Kidney tubule cell (primary cell): ENCODE measurements at regions not wholly inside any gene's neighbourhood (a gene's known extent, or its start where the extent isn't known, plus 50 kb on each side); places are given as distances from the start of the nearest gene placed in this dataset.

Experiments used
- DNase-seq: peaks from one replicate; pipeline ENCODE4 v3.0.0-alpha.2; 2018; ENCODE audit warnings: low spot score

DNA sequence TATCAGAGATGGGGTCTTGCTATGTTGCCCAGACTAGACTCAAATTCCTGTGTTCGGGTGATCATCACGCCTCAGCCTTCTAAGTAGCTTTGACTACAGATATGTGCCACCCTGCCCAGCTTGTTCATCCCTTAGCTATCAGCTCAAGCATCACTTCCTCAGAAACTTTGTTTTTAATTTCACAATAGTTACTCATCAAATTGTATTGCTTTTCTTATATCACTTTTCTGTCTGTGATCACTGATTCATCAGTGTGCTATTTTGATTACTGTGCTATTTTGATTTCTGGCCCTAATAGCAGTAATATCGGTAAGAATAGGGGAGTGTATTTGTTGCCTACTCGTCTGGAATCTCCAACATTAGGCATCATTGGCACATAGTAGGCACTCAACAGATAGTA is 878.6 kb upstream of the PCDH20 start:
- DNase-seq: peak; percentile 35

DNA sequence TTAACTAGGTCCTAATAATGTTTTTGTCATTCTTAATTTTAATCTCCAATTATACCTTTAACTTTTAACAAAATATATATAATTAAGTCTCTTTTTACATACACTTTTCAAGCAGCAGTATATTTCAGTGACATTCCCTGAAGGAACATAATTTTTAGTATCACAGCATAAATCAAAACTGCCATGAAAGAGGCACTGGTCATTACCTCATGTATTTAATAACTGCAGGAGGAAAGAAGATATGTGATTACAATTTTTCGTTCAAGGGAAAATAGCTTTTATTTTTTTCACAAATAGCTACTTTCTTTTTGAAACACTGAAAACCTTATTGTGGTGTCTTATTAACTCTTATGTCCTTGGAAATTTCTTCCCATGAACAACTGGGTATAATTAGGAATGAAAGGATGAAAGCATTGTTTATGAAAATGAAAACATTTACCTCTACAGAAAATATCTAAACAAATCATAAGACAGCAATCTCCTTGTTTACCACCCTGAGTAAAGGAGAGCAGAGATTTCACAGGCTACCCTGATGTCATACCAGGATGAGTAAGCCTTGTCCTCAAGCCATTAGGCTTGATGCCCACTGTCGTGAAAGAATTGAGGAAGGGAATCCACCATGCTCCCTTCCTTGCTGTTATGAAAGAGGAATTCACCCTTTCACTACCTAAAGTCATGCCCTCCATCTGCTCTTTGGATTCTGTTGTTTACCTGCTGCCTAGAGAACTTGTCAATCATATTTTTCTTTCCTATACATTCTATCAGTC is 877.2 kb upstream of the PCDH20 start:
- peak; percentile 45 for DNase-seq

DNA sequence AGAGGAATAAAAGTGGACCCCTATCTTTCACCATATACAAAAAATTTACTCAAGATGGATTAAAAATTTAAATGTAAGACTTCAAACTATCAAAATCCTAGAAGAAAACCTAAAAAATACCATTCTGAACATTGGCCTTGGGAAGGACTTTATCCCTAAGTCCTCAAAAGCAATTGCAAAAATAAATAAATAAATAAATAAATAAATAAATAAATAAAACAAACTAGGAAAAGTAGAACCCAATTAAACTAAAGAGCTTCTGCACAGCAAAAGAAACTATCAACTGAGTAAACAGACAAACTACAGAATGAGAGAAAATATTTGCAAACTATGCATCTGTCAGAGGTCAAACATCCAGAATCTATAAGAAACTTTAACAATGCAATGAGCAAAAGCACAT is 874.9 kb upstream of the PCDH20 start:
- no peak for DNase-seq

DNA sequence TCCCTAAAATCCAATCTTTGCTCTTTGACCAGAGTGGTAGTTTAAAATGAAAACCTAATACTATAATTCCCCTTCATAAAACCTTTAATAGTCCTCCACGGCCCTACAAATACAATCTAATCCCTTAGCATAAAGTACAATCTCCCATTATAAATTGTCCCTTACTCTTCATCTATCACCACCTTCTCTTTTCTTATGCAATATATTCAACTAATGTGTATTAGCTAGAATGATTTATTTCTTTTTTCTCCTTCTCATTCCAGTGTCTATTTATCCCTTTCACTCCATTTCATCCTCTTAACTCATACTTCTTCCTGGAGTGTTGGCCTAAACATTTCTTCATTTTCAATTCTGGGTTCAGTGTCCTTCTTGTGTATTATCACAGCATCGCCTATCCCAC is 872.1 kb upstream of the PCDH20 start:
- no peak for DNase-seq

DNA sequence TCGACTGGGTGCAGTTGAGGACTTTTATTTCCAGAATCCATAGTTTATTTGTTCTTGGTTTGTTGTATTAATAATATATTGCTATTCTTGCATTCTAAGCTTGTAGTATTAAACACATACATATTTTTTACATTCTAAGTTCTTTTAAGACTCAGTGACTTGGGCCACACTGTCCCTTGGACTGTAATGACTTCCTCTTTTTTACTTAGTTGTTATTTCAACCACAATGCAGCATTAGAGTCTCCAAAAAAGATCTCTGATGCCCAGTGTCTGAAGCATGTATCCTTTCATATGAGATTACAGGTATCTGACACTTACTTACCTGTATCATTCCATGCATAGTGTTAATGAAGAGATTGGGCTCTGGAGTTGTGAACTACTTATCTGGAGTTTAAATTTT is 864.9 kb upstream of the PCDH20 start:
- DNase-seq: no peak

DNA sequence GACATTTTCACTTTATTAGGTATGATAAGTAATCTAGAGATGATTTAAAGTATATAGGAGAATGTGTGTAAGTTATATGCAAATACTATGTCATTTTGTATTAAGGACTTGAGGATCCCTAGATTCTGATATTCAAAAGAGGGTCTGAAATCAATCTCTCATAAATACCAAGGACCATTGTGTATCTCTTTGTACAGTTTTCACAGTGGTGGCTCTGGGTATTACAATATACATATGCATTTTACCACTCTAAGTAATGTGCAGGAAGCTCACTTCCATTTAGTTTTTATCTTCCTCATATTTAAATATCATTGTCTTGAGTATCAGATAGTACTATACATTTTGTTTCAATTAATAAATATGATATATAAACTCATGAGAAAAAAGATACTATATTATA is 862.6 kb upstream of the PCDH20 start:
- no peak for DNase-seq

DNA sequence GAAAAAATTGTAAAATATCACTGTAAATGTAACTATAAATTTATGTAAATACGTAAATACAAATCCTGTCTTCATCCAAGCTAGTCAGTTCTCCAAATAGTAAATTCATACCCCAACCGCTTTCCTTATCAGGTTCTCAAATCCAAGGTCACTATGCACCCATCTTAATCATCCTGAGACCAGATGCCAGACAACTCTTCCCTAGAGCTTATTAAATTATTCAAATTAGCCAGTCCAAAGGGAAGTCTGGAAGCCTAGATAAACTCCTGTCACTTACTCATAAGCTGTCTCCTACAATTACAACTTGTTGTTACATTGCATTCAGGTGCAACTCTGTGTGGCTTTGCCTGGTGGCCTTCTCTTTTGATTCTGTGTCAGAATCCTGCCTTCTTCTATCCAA is 836.1 kb upstream of the PCDH20 start:
- no peak for DNase-seq

DNA sequence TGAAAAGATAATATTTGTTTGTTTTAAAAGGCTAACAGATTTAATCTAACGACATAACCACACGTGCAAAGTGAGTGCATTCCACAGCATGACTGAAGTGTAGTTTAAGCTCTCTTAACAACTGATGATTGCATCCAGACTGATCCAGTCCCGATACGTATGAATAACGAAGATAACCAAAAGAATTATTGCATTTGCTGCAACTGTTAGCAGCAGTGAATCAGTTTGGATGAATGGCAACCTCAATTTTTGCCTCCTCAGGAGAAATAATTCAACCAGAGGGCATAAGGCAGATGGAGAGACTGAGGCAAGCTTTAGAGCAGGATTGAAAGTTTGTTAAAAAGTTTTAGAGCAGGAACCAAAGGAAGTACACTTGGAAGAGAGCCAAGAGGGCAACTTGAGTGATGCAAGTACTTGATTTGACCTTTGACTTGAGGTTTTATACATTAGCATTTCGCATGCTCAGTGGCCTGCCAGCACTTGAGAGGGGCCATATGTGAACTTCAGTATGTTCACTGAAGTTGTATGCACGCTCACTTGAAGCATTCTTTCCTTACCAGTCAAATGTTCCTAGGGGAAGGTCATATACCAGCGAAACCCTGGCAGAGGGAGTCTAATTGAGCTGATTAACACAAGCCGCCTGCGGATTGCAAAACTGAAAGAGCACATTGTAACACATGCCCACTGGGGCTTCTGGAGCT is 835.0 kb upstream of the PCDH20 start:
- DNase-seq: peak; percentile 2

DNA sequence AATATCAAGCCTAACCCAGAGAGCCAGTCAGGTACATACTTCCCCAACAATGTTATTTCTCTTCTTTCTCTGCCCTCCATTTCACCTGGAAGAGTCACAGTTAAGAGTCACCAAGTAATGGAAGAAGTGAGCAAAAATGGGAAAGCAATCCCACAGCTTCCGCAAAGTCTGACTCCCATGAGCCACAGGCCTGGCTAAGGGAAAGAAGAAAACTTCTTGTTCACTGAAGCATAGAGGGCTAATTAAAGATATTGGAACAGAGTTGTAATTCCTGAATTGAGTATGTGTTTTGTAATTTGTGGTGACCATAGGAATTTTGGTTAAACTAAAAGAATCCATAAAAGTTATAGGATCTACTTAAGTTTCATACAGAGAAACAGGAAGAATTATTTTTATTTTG is 830.9 kb upstream of the PCDH20 start:
- peak; percentile 29 for DNase-seq

DNA sequence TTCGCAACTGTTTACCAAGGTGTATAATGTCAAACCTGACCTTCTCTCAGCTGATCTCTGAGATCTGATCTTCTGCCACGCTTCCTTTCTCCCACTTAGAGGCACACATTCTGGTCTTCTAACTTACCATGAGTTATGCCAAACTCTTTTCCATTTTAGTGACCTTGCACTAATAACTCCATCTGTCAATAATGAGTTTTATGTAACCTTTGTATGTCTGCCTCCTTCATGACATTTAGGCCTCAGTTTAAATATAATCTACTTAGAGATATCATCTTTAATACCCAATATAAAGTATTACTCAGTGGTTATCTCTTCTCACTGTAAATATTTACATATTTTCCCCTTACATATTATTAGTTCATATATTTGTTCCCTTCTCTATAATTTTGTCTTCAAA is 827.5 kb upstream of the PCDH20 start:
- no peak for DNase-seq

DNA sequence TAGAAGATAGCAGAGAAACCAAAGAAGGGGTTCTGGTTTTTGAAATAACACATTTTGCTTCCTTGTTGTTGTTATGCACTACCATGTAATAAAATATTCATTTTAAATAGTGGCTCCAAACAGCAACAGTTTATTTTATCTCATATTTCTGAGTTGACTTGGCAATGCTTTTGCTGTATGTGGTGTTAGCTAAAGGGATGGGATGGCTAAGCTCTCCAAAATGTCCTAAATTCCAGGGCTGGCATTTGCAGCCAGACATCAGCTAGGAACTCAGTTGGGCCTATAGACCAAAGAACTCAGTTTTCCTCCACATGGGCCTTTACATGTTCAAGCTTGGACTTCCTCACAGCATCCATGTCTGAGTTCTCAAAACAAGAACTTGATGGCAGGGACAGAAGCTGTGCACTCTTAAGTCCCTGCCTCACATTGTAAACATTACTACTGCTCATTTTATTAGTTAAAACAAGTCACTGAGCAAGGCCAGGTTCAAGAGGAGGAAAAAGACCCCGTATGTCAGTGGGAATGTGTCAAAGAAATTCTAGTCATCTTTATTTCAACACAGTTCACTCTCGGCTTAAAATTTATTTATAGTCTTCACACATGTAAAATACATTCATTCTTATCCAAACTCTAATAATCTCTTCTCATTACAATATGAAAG is 819.3 kb upstream of the PCDH20 start:
- no peak for DNase-seq

DNA sequence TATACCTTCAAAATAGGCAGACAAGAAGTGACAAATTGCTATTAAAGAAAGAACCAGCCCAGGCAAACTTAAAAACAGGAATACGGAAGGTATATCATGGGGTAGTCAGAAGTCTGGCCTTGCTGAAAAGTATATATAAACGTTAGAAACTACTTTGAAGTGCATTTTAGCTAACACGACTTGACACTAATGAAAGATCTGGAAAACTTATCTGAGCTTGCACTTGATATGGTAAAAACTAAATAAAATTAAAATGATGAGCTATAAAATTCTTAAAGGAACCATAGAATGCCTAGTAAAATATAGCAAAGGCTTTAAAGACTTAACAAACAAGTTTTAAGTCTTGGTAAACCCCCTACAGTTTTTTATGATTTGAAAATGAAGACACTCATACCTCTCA is 795.3 kb upstream of the PCDH20 start:
- DNase-seq: no peak

DNA sequence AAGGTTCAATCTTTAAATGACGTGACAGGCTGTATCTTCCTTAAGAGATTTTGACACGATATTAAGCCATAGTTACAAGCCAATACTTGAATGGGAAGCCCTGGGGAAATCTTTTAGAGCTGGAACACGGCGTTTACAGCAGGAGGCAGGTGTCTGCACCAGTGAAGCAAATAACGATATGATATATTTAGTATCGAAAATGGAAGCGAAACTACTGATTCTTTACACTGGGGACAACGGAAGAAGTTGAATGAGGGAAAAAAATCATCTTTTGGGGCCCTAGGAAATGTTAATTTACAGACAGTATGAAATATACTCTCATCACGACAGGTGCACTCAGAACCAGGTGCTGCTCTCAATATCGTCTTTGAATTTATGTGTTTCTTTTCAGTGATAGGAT is 793.9 kb upstream of the PCDH20 start:
- DNase-seq: no peak

DNA sequence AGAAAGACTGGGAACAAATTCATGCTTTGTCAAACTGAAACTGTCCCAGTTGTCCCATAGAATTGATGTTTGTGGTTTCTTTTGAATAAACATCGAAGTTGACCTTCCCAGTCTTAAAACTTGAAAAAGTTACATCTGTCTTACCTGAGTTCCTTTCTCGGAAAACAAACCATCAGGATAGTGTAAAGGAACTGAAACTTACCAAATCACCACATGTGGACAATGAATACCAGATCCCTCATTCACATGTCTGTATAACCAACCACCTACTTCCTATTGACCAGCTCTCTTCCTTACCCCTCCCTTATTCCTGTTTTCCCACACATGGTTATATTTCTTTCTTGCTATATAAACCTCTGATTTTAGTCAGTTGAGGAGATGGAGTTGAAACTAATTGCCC is 791.7 kb upstream of the PCDH20 start:
- DNase-seq: no peak

DNA sequence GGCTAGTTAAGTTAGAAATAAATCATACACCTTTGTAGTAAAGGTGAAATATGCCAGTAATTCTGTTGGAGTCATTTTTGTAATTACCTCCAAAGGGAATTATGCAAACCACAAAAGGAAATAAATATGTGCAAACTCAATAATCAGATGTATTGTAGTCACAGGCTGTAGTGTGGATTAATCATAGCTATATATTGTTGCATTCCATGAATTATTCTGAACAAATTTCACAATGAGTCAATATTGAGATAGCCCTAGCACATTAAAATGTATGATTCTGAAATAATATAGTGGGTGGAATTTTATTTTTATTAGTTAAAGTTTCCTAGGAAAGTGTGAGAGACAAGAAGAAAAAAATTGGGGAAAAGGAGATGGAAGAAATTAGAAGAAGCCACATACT is 790.5 kb upstream of the PCDH20 start:
- DNase-seq: no peak

DNA sequence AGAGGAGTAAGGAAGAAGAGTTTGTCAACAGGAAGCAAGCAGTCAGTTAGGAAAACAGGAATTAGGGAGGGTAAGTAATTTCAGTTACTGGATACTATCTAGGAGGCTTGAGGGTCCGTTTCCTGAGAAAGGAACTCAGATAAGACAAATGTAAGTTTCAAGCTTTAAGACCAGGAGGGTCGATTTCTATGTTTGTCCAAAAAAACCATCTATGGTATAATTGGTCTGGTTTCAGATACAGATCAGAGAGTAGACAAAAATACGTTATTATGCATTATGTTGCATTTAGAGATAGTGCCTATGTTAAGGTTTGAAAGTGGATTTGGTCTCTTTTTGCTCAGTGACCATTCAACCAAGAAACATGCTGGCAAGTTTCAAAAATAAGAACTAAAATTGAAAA is 789.6 kb upstream of the PCDH20 start:
- no peak for DNase-seq

DNA sequence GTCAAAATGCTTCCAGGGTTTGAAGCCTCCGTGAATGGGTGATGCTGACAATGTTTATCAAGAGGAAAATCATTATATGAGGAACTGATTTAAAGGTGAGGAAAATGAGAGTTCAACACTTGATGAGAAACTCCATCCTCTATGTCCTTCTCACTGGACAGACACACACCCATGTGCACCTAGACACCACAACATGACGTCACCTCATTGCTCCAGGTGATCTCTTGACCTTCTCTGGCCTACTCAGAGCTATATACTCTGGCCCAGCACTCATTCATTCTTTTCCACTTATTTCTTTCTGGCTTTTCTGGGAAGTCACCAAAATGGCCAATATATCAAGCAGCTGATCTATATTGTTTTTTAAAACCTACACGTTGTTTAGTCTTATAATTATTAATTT is 778.7 kb upstream of the PCDH20 start:
- peak; percentile 55 for DNase-seq

DNA sequence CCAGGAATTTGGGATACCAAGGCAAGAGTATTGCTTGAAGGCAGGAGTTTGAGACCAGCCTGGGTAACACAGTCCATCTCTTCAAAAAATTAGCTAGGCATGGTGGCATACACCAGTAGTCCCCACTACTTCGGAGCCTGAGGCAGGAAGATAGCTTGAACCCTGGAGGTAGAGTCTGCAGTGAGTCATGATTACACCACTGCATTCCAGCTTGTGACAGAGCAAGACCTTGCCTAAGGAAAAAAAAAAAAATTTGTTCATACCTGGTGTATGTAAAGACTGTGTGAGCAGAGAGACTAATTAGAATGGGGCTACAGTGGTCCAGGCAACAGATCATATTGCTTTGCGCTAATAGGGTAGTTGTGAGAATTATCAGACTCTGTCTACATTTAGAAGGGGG is 778.3 kb upstream of the PCDH20 start:
- peak; percentile 65 for DNase-seq

DNA sequence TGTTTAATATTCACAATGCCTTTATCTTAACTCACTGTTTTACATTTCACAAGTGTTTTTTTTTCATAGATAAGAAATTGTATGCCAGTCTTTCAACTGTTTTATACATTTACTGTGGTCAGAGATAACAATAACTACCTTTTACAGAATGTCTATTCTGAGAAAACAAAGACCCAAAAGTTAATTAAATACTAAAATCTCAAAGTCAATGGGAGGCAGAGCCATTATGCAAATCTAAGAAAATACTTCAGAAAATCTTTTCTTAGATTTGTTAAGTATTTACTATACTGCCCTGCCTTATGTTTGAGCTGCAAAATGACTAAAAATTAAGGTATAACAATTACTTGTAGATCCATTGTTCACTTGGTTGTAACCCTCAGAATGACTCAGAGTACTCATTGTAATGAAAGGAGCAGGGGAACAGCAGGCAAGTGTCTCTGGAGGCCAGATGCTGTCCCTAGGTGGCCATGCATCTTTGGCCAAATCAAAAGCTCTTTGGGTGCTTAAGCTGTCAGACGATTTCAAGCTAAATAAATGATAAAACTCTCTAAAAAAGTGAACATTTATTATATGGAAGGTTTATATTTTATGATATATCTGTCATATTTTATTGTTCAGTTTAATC is 770.1 kb upstream of the PCDH20 start:
- DNase-seq: no peak

DNA sequence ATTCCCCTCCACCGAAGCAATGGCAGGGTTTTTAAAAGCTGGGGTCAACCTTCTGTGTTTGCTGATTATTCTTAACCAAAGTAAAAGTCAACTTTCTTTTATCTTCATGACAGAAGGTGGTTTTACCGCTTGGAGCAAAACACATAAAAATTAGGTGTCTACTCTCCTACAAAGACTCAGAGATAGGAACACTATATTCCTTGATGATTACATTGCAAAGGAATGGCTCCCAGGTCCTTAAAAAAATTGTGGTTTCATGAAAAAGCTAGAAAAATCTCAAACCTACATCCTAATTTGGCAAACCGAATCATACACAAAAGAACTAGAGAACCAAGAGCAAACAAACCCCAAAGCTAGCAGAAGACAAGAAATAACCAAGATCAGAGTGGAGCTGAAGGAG is 760.4 kb upstream of the PCDH20 start:
- no peak for DNase-seq

DNA sequence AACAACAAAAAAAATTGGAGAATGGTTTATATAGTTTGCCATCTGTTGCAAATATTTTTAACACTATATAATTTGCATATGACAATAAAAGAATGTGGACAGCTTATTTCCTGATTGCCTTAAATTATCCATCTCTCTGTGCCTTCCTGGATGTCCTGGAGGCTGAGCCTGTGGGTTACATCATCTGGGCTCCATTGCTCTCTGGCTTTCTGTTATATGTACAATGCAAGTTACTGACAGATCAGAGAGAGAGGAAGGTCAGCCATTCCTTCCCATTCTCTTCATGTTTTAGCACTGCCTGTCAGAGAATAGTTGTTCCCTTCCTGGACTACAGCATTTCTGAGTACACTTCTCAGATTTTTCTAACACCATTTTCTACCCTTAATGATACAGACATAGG is 758.3 kb upstream of the PCDH20 start:
- no peak for DNase-seq

DNA sequence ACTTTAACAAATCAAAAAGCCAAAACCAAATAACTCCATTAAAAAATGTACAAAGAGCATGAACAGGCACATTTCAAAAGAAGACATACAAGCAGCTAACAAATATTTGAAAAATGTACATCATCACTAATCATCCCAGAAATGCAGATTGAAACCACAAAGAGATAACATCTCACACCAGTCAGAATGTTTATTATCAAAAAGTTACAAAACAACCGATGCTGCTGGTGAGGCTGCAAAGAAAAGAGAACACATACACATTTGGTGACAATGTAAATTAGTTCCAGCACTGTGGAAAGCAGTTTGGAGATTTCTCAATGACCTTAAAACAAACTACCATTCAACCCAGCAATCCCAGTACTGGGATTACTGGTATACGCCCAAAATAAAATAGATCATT is 756.0 kb upstream of the PCDH20 start:
- DNase-seq: no peak

DNA sequence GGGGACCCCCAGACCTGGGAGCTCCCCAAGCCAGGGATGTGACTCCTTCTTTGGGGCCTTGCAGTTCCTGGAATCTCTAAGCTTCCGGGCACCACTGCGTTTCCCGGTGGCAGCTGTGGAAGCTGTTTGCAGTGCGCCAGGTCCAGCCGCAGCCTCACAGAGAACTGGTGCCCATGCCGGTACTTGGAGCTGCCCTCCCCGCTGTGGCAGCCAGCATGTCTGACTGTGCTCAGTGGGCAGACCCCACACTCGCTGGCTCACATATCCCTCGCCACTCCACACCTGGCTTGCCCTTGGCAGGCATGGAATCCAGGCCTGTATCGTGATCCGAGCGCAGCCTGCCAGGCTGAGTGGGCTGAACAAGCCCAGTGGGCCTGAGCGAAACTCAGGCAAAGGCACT is 753.2 kb upstream of the PCDH20 start:
- DNase-seq: no peak
